Mesendoderm (in vitro differentiated cells): ENCODE measurements at regions not wholly inside any gene's neighbourhood (a gene's known extent, or its start where the extent isn't known, plus 50 kb on each side); places are given as distances from the start of the nearest gene placed in this dataset.
A peak's percentile ranks its signal among the peaks of the same experiment; 100 is the strongest.

ENCODE experiments used
- DNase-seq: peaks from one replicate; pipeline ENCODE4 v3.0.0; 2013
- H2AK5ac ChIP-seq: 2 replicates; pipeline ENCODE4 v1.6.1; 2013; ENCODE audit warnings: low read length, inconsistent platforms
- H2BK120ac ChIP-seq: 2 replicates; pipeline ENCODE4 v1.6.1; 2013; ENCODE audit warnings: low read depth, mild to moderate bottlenecking, low read length, moderate library complexity, mixed read lengths
- H2BK15ac ChIP-seq: replicated peaks from 2 replicates; pipeline ENCODE4 v1.6.1; 2013; ENCODE audit warnings: low read depth, mild to moderate bottlenecking, moderate library complexity
- H2BK5ac ChIP-seq: 2 replicates; pipeline ENCODE4 v1.6.1; 2013; ENCODE audit warnings: low read length, inconsistent platforms
- H3K18ac ChIP-seq: 2 replicates; pipeline ENCODE4 v1.6.1; 2013; ENCODE audit warnings: mild to moderate bottlenecking, low read length, mixed read lengths
- H3K23ac ChIP-seq: one replicate; pipeline ENCODE4 v1.6.1; 2013; ENCODE audit warnings: low read length
- H3K27ac ChIP-seq: 2 replicates; pipeline ENCODE4 v1.5.1; 2013; ENCODE audit warnings: low read depth, mild to moderate bottlenecking, inconsistent platforms, low read length, moderate library complexity
- H3K27me3 ChIP-seq: 2 replicates; pipeline ENCODE4 v1.6.1; 2013; ENCODE audit warnings: low read length, control low read depth, mild to moderate bottlenecking, inconsistent platforms; ENCODE audit not compliant: insufficient read depth, poor library complexity
- H3K36me3 ChIP-seq: 2 replicates; pipeline ENCODE4 v1.6.1; 2013; ENCODE audit warnings: low read length, inconsistent platforms; ENCODE audit not compliant: control insufficient read depth, insufficient read depth
- H3K4ac ChIP-seq: one replicate; pipeline ENCODE4 v1.6.1; 2013; ENCODE audit warnings: low read depth, mild to moderate bottlenecking, low read length, moderate library complexity
- H3K4me1 ChIP-seq: 2 replicates; pipeline ENCODE4 v1.6.1; 2013; ENCODE audit warnings: low read depth, low read length, inconsistent platforms; ENCODE audit not compliant: control insufficient read depth
- H3K4me2 ChIP-seq: 2 replicates; pipeline ENCODE4 v1.6.1; 2013; ENCODE audit warnings: low read length
- H3K4me3 ChIP-seq: 2 replicates; pipeline ENCODE4 v1.5.1; 2013; ENCODE audit warnings: mild to moderate bottlenecking, low read length
- H3K56ac ChIP-seq: one replicate; pipeline ENCODE4 v1.6.1; 2013; ENCODE audit warnings: low read length
- H3K79me1 ChIP-seq: 2 replicates; pipeline ENCODE4 v1.6.1; 2013; ENCODE audit warnings: low read length, inconsistent platforms
- H3K79me2 ChIP-seq: 2 replicates; pipeline ENCODE4 v1.6.1; 2013; ENCODE audit warnings: mild to moderate bottlenecking, low read length; ENCODE audit not compliant: control insufficient read depth, insufficient read depth
- H3K9ac ChIP-seq: 2 replicates; pipeline ENCODE4 v1.6.1; 2013; ENCODE audit warnings: low read length, inconsistent platforms
- H4K5ac ChIP-seq: one replicate; pipeline ENCODE4 v1.6.1; 2013; ENCODE audit warnings: low read length
- H4K8ac ChIP-seq: one replicate; pipeline ENCODE4 v1.6.1; 2013; ENCODE audit warnings: low read depth, mild to moderate bottlenecking, control low read depth, low read length, moderate library complexity
- WGBS: extraction: QIAGEN DNeasy Blood & Tissue Kit; methylation state at CpG from one replicate; pipeline ENCODE4 v1.1.7; 2013; ENCODE audit warnings: low lambda C conversion rate, missing lambda C conversion rate; ENCODE audit not compliant: insufficient coverage; ENCODE audit errors: extremely low coverage; 5-methylcytosine and 5-hydroxymethylcytosine counted together

GRCh38 chr1:62381831-62382657 lies 54.8 kb upstream of the USP1 start:
- Histone ChIP-seq H3K4ac (no peak overlapping the region), H3K4me3 (no peak overlapping the region), H3K27me3 (no peaks in the 10 kb centered on the region), H3K79me2 (no peaks in the 10 kb centered on the region), H3K56ac (no peak overlapping the region), H2BK5ac (no peak overlapping the region), H3K79me1 (no peaks in the 10 kb centered on the region), H3K9ac (no peak overlapping the region), H4K8ac (no peak overlapping the region), H4K5ac (no peak overlapping the region), H3K4me1 (no peaks in the 10 kb centered on the region), H2BK120ac (no peak overlapping the region), H2AK5ac (no peak overlapping the region), H3K4me2 (no peak overlapping the region), H2BK15ac (no peak overlapping the region), H3K27ac (no peak overlapping the region), H3K23ac (no peak overlapping the region), H3K36me3 (no peaks in the 10 kb centered on the region), H3K18ac (no peak overlapping the region)
- WGBS = no CpG with 5 or more reads among the region's 10 CpGs
- no peak for DNase-seq

DNA sequence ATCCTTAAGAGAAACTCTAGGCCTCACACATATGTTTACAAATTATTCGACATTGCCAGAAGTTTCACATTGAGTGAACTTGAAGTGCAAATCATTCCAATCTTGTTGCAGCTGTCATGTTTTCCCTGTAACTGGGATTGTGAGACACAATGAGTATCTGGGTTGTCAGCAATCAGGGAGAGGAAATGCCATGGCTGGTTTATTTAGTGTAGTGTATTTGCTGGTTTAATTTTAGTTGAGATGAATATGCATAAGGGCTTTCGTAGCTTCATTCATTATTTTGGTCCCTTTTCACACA lies 54.2 kb upstream of the USP1 start:
- no peak overlapping the region for H3K18ac ChIP-seq
- WGBS = no CpG with 5 or more reads among the region's 2 CpGs
- H3K79me2 ChIP-seq = no peaks in the 10 kb centered on the region
- no peak overlapping the region for H4K5ac ChIP-seq
- no peak overlapping the region for H3K27ac ChIP-seq
- H4K8ac ChIP-seq = no peak overlapping the region
- H3K56ac ChIP-seq = no peak overlapping the region
- no peak overlapping the region for H3K23ac ChIP-seq
- no peak overlapping the region for H2BK5ac ChIP-seq
- DNase-seq = no peak
- no peak overlapping the region for H2AK5ac ChIP-seq
- H3K4me1 ChIP-seq = no peaks in the 10 kb centered on the region
- no peak overlapping the region for H3K4me3 ChIP-seq
- no peaks in the 10 kb centered on the region for H3K79me1 ChIP-seq
- no peak overlapping the region for H2BK15ac ChIP-seq
- H3K4me2 ChIP-seq = no peak overlapping the region
- no peaks in the 10 kb centered on the region for H3K27me3 ChIP-seq
- H2BK120ac ChIP-seq = no peak overlapping the region
- H3K4ac ChIP-seq = no peak overlapping the region
- no peak overlapping the region for H3K9ac ChIP-seq
- H3K36me3 ChIP-seq = no peaks in the 10 kb centered on the region

GRCh38 chr1:62384276-62385005 lies 52.4 kb upstream of the USP1 start:
- H3K27ac ChIP-seq = no peak overlapping the region
- H4K5ac ChIP-seq = no peak overlapping the region
- no peak overlapping the region for H3K4me3 ChIP-seq
- H2BK15ac ChIP-seq = no peak overlapping the region
- no peak overlapping the region for H2BK120ac ChIP-seq
- H3K23ac ChIP-seq = no peak overlapping the region
- H3K4me1 ChIP-seq = no peaks in the 10 kb centered on the region
- H3K56ac ChIP-seq = no peak overlapping the region
- no peak for DNase-seq
- H4K8ac ChIP-seq = no peak overlapping the region
- no peak overlapping the region for H2AK5ac ChIP-seq
- no peaks in the 10 kb centered on the region for H3K36me3 ChIP-seq
- no peak overlapping the region for H3K4ac ChIP-seq
- no peak overlapping the region for H3K9ac ChIP-seq
- H3K79me2 ChIP-seq = no peaks in the 10 kb centered on the region
- no peaks in the 10 kb centered on the region for H3K79me1 ChIP-seq
- no peak overlapping the region for H3K18ac ChIP-seq
- no peak overlapping the region for H3K4me2 ChIP-seq
- no CpG with 5 or more reads among the region's 7 CpGs for WGBS
- H2BK5ac ChIP-seq = no peak overlapping the region
- no peaks in the 10 kb centered on the region for H3K27me3 ChIP-seq

GRCh38 chr1:62385923-62386322 lies 50.9 kb upstream of the USP1 start:
- Histone ChIP-seq H2BK120ac (no peak overlapping the region), H3K27me3 (no peaks in the 10 kb centered on the region), H3K4me2 (no peak overlapping the region), H4K8ac (no peak overlapping the region), H3K79me2 (no peaks in the 10 kb centered on the region), H4K5ac (no peak overlapping the region), H3K79me1 (no peaks in the 10 kb centered on the region), H2BK5ac (no peak overlapping the region), H3K4me3 (no peak overlapping the region), H3K4ac (peak overlapping the region; percentile 43), H3K18ac (no peak overlapping the region), H3K56ac (no peak overlapping the region), H3K27ac (no peak overlapping the region), H3K4me1 (no peaks in the 10 kb centered on the region), H3K23ac (no peak overlapping the region), H3K36me3 (no peaks in the 10 kb centered on the region), H2AK5ac (no peak overlapping the region), H2BK15ac (no peak overlapping the region), H3K9ac (no peak overlapping the region)
- no CpG with 5 or more reads among the region's 5 CpGs for WGBS
- no peak for DNase-seq

DNA sequence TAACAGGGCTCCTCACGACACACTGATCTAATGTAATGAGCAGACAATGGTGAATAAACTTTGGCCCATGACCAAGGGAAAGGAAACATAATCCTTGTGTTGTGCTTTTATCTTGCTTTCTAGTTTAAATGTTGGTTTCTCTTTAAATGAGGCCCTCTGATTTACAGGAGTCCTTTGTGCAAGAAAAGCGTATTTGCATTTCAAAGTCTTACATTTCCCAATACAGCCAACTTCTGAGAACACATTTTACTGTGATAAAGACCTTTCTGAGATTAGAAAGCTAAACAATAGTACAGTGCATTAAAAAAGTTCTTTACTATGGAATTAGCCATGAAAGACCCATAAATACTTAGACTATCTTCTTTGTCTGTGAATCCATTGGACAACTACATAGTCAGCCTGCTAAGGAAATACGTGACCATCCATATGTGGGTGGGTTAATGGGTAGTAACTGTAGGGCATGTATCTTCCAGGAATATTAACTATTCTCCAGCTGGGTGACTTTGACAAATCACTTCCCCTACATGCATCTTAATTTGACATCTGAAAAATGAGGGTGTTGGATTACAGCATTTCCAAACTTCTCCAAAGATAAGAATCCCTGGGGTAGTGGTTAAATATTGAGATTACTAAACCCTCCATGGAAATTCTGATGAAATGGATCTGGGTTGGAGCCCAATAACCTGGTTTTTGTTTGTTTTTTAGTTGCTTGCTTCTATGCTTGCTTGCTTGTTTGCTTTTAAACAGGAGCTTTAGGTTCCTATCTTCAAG lies 50.3 kb upstream of the USP1 start:
- H3K18ac ChIP-seq = no peak overlapping the region
- no peak overlapping the region for H3K27ac ChIP-seq
- H2BK5ac ChIP-seq = no peak overlapping the region
- no peak overlapping the region for H3K4me3 ChIP-seq
- H3K4ac ChIP-seq = no peak overlapping the region
- H3K36me3 ChIP-seq = no peaks in the 10 kb centered on the region
- H3K4me2 ChIP-seq = no peak overlapping the region
- no CpG with 5 or more reads among the region's 3 CpGs for WGBS
- H3K9ac ChIP-seq = no peak overlapping the region
- no peaks in the 10 kb centered on the region for H3K4me1 ChIP-seq
- no peak overlapping the region for H4K5ac ChIP-seq
- no peaks in the 10 kb centered on the region for H3K79me2 ChIP-seq
- H2BK15ac ChIP-seq = no peak overlapping the region
- no peaks in the 10 kb centered on the region for H3K27me3 ChIP-seq
- H3K23ac ChIP-seq = no peak overlapping the region
- no peak overlapping the region for H2BK120ac ChIP-seq
- H2AK5ac ChIP-seq = no peak overlapping the region
- H4K8ac ChIP-seq = no peak overlapping the region
- no peak overlapping the region for H3K56ac ChIP-seq
- H3K79me1 ChIP-seq = no peaks in the 10 kb centered on the region
- DNase-seq = no peak
